SU-DHL-6 (cell line): ENCODE measurements at regions not wholly inside any gene's neighbourhood (a gene's known extent, or its start where the extent isn't known, plus 50 kb on each side); places are given as distances from the start of the nearest gene placed in this dataset.

ENCODE experiments used
- H2AFZ ChIP-seq: fragments of 200-600 bp; sonication (generic); 2 replicates; pipeline ENCODE4 v1.6.1; 2014; ENCODE audit warnings: low read depth, mild to moderate bottlenecking, moderate library complexity, mixed read lengths, antibody characterized with exemption, low read length; ENCODE audit not compliant: severe bottlenecking
- H3F3A ChIP-seq: fragments of 200-600 bp; shearing (Covaris generic); 2 replicates; pipeline ENCODE4 v1.6.0; 2016; ENCODE audit warnings: antibody characterized with exemption, mild to moderate bottlenecking; ENCODE audit not compliant: insufficient read depth
- H3K27ac ChIP-seq: fragments of 200-600 bp; sonication (generic); 2 replicates; pipeline ENCODE4 v1.5.1; 2016; ENCODE audit warnings: low read depth, mild to moderate bottlenecking, low read length, moderate library complexity, mixed read lengths
- H3K27me3 ChIP-seq: fragments of 200-600 bp; sonication (generic), shearing (Covaris generic); 2 replicates; pipeline ENCODE4 v1.6.0; 2014; ENCODE audit warnings: mild to moderate bottlenecking, low read length
- H3K36me3 ChIP-seq: fragments of 200-600 bp; sonication (generic); 2 replicates; pipeline ENCODE4 v1.6.1; 2014; ENCODE audit warnings: mild to moderate bottlenecking, low read length, mixed read lengths
- H3K4me2 ChIP-seq: fragments of 300-600, 200-600 bp; shearing (Covaris generic), sonication (generic); 2 replicates; pipeline ENCODE4 v1.6.0; 2014; ENCODE audit warnings: low read length, low read depth, mild to moderate bottlenecking; ENCODE audit not compliant: poor library complexity, severe bottlenecking
- H3K4me3 ChIP-seq: fragments of 200-600 bp; sonication (generic); 2 replicates; pipeline ENCODE4 v1.5.1; 2014; ENCODE audit warnings: antibody characterized with exemption, low read length, mild to moderate bottlenecking, mixed read lengths; ENCODE audit not compliant: insufficient read depth, poor library complexity, severe bottlenecking
- H3K79me2 ChIP-seq: fragments of 200-600 bp; sonication (generic); 2 replicates; pipeline ENCODE4 v1.6.1; 2014; ENCODE audit warnings: mild to moderate bottlenecking, low read length, moderate library complexity; ENCODE audit not compliant: insufficient read depth
- H3K9ac ChIP-seq: fragments of 200-600 bp; sonication (generic); 2 replicates; pipeline ENCODE4 v1.7.0; 2014; ENCODE audit warnings: mild to moderate bottlenecking, low read length
- H3K9me2 ChIP-seq: fragments of 200-600 bp; sonication (generic); replicated peaks from 2 replicates; pipeline ENCODE4 v1.6.1; 2014; ENCODE audit warnings: low read length; ENCODE audit not compliant: insufficient read depth
- H3K9me3 ChIP-seq: fragments of 200-600 bp; sonication (generic); 2 replicates; pipeline ENCODE4 v1.6.1; 2014; ENCODE audit warnings: low read length, mixed read lengths; ENCODE audit not compliant: insufficient read depth
- H4K20me1 ChIP-seq: fragments of 200-600 bp; sonication (generic); 2 replicates; pipeline ENCODE4 v1.6.1; 2014; ENCODE audit warnings: low read depth, mild to moderate bottlenecking, antibody characterized with exemption, low read length, moderate library complexity, mixed read lengths
- EZH2phosphoT487 ChIP-seq: fragments of 200-600 bp; sonication (generic), shearing (Covaris generic); conservative IDR thresholded peaks from 2 replicates; pipeline ENCODE4 v1.6.1; 2018; ENCODE audit warnings: mild to moderate bottlenecking, antibody characterized with exemption, low read length, moderate library complexity, mixed read lengths
- TF ChIP-seq, protein P1 (sequence below): fragments of 200-600 bp; sonication (generic); IDR thresholded peaks from one replicate; pipeline ENCODE4 v1.5.1; 2017; ENCODE audit warnings: antibody characterized with exemption, mild to moderate bottlenecking, low read length, moderate library complexity; ENCODE audit not compliant: insufficient read depth, poor library complexity, severe bottlenecking

- Histone ChIP-seq H3K9ac (no peak overlapping the region), H3K79me2 (no peaks in the 10 kb centered on the region), H3K27ac (no peak overlapping the region), H3K27me3 (no peaks in the 10 kb centered on the region), H3K4me2 (no peak overlapping the region), H3K9me2 (no peaks in the 10 kb centered on the region), H3K36me3 (no peaks in the 10 kb centered on the region), H2AFZ (no peak overlapping the region), H3K4me3 (no peak overlapping the region), H3K9me3 (no peaks in the 10 kb centered on the region), H4K20me1 (no peaks in the 10 kb centered on the region), H3F3A (no peaks in the 10 kb centered on the region)
- TF ChIP-seq EZH2phosphoT487: no peak
- TF ChIP-seq, protein P1, sequence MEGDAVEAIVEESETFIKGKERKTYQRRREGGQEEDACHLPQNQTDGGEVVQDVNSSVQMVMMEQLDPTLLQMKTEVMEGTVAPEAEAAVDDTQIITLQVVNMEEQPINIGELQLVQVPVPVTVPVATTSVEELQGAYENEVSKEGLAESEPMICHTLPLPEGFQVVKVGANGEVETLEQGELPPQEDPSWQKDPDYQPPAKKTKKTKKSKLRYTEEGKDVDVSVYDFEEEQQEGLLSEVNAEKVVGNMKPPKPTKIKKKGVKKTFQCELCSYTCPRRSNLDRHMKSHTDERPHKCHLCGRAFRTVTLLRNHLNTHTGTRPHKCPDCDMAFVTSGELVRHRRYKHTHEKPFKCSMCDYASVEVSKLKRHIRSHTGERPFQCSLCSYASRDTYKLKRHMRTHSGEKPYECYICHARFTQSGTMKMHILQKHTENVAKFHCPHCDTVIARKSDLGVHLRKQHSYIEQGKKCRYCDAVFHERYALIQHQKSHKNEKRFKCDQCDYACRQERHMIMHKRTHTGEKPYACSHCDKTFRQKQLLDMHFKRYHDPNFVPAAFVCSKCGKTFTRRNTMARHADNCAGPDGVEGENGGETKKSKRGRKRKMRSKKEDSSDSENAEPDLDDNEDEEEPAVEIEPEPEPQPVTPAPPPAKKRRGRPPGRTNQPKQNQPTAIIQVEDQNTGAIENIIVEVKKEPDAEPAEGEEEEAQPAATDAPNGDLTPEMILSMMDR: no peak
Measured at GRCh38 chr6:74103417-74103816, 407.4 kb downstream of the CD109 start.

GRCh38 chr6:74100719-74101287, 404.8 kb downstream of the CD109 start:
- no peak for TF ChIP-seq EZH2phosphoT487
- TF ChIP-seq, protein P1: no peak
- H3K27me3 ChIP-seq: no peaks in the 10 kb centered on the region

DNA sequence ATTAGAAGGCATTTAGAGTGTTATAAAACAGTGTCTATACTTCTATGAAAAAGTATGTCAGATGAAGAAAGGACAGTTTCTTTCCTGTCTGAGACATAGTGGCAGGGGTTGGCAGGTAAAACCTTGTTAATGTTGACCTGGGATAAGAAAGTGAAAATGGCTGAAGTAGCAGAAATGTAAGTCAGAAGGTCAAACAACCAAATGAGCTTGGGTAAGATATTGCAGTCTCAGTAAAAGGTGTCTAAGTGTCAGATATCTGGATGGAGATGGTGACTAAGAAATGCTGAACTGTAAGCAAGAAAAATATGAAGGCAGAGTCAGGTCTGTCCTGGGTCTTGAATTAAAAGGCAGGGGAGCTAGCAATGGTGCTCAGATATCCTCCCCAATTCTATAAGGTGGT, 400.3 kb downstream of the CD109 start:
- Histone ChIP-seq H3K4me3 (no peak overlapping the region), H3K27me3 (no peaks in the 10 kb centered on the region), H3K27ac (no peak overlapping the region), H3K36me3 (no peaks in the 10 kb centered on the region), H2AFZ (no peak overlapping the region), H3F3A (no peaks in the 10 kb centered on the region), H3K4me2 (no peak overlapping the region), H3K9me2 (no peaks in the 10 kb centered on the region), H4K20me1 (no peaks in the 10 kb centered on the region), H3K79me2 (no peaks in the 10 kb centered on the region), H3K9me3 (no peaks in the 10 kb centered on the region), H3K9ac (no peak overlapping the region)
- TF ChIP-seq EZH2phosphoT487: no peak
- TF ChIP-seq, protein P1: no peak

More at GRCh38 chr6:74100719-74101287, 404.8 kb downstream of the CD109 start:
- Histone ChIP-seq H3F3A (no peaks in the 10 kb centered on the region), H3K9me3 (no peaks in the 10 kb centered on the region), H3K9ac (no peak overlapping the region), H4K20me1 (no peaks in the 10 kb centered on the region), H3K4me3 (no peak overlapping the region), H3K9me2 (no peaks in the 10 kb centered on the region), H3K4me2 (no peak overlapping the region), H3K36me3 (no peaks in the 10 kb centered on the region), H2AFZ (no peak overlapping the region), H3K27ac (no peak overlapping the region), H3K79me2 (no peaks in the 10 kb centered on the region)
